ENCODE measurements at regions not wholly inside any gene's neighbourhood (a gene's known extent, or its start where the extent isn't known, plus 50 kb on each side); places are given as distances from the start of the nearest gene placed in this dataset.

DNA sequence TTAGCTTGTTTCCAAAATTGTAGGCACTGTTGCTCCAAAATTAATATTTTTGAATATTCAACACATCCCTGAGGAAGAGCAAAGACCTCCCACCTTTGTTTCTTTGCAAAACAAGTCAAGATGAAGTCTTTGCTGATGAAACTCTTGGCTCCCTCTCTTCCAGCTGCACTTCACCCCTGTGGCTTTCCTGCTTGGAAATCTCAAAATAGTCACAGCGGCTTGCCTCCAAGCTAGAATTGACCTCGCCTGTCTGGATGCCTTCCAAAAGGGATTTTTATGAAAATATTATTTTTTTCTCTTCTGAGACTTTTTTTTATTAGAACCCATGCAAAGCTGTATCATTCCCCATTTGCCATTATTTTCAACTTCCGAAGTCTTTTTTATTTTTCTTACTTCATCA is 71.1 kb upstream of the MROH9 start:
- no peak for DNase-seq (ENCODE audit: extremely low read depth, low read depth)

DNA sequence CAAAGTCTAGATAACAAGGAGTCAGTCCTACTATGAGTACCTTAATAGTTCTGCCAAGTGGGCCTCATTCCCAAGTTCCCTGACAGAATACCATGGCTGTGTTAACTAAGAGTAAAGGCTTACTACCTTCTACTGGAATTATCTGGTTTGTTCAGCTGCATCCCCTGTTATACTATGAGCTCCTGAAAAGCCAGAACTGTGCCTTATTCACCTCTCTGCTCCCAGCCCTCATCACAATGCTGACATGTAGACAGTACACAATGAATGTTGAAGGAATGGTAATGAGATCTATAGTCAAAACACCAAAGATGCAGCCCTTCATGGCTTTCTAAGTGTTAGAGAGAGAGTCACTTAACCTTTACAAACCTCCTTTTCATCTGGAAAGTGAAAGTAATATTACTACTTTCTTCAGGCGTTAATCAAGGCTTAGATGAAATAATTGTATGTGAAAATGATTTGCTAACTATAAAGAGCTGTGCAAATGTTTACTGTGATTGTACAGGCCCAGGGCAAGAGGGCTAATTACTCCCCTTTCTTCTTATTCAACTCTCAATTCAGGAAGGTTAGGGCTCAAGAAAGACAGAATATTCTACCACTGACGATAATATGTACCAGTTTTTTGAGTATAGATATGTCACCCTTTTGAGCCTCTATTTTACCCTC is 70.3 kb upstream of the MROH9 start:
- no peak for DNase-seq (ENCODE audit: extremely low read depth, low read depth)

DNA sequence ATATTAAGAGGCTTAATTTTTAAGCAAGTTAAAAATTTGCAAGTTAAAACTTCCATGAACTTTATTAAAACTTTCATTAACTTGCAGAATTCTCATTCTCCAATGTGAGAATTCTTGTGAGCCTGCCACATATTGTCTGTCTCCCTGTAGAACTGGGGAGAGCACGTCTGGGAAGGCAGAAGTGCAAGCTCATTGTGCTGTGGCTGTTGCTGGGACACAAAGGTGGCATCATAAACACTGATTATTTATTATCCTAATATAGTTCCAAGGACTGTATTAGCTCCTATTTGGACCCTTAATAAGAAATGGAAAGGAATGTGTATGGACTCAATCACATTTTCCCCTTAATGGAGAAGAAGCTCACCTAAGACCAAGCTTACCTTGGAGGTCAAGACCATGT is 68.7 kb upstream of the MROH9 start:
- no peak for DNase-seq (ENCODE audit: extremely low read depth, low read depth)

DNA sequence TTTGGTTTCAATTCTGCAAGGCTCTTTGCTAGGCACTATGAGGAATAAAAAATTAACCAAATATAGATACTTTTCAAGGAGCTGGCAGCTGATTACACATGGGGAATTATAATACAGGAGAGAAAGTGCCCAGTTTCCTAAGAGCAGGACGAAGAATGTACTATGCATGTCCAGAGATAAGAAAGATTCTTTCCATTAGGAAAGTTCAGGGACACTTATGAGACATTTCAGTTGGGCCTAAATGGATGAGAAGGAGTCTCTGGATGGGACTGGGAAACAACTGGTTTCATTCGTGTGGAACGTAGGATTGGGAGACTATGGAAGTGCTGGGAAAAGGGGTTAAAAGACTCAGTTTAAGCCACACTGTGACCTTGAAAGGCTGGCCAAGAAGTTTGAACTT is 63.5 kb upstream of the MROH9 start:
- DNase-seq (ENCODE audit: extremely low read depth, low read depth) = no peak

DNA sequence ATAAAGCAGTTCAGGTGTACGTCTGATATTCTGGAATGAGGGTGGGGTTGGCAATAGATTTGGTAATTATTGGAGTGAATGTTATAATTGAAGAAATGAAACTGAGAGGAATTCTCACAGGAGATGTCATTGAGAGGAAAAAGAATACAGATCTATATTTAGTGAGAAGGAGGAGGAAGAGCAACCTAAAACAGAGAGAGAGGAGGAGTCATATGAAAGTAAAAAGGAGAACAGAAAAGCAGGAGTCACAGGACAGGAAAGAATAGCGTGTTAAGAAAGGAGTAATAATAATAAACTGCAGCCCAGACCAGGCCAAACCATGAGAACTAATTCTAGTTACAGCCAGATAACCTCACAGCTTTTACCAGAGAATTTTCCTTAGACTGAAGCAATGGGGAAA is 62.7 kb upstream of the MROH9 start:
- no peak for DNase-seq (ENCODE audit: extremely low read depth, low read depth)

DNA sequence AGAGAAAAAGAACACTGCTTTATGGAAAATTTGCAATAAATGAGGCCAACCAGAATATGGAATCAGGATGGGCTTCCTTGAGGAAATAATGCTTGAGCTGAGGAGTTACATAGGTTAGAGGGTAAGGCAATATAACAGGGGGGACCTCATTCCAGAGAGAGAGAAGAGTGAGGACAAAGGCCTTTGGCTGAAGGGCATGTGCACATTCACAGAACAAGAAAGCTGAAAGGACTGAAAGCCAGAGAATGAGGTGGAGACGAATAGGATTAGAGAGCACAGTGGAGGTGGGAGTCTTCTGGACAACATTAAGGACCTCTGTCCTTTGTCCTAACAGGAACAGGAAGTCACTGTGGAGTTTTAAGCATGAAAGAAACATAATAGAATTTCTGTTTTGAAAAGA is 60.7 kb upstream of the MROH9 start:
- no peak for DNase-seq (ENCODE audit: extremely low read depth, low read depth)

DNA sequence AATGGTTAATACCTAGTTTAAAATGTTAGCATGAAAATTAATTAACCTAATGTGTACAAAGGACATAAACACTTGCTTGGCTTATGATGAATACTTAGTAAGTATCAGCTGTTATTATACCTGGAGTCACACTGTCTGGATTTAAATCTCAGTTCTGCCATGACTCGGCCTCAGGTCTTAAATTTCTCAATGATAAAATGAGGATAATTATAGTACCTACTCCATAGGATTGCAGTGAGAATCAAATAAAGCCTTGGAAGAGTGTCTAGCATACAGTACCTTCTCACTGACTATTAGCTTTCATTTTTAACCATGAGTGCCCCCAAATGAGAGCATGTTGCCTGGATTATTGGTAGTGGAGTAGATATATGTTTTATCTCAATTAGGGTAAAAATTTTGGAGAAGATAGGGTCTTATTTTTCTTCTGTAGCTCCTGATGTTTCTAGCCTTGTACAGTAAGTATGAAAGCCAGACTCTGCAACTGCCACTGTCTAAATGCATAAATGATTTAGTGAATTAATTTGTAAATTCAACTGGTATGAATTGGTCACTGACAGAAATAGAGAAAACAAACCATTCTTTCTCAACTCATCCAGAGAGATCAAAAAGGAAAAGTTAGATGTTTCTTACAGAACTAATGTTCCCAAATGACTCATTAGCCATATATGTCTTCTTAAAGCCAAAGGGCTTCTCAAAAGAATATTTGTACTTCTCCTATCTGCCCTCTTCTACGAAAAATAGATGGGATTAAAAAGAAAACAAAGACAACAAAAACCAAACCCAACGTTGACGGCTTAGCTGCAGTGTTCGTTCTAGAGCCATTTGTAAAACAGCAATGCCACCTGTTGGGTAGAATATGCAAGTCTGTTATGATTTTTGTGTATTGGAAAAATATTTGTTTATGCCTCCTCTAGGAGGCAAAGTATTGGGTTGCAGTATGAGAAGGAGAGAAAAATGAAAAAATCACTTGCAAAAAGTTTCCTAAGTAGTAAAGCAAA is 53.8 kb upstream of the MROH9 start:
- DNase-seq (ENCODE audit: extremely low read depth, low read depth) = peak; percentile 30
